ENCODE measurements at regions not wholly inside any gene's neighbourhood (a gene's known extent, or its start where the extent isn't known, plus 50 kb on each side); places are given as distances from the start of the nearest gene placed in this dataset.

- Histone ChIP-seq H3K4me1 (ENCODE audit: control insufficient read depth in 4 of 4, insufficient read depth in 4 of 4, low read length in 3 of 4) (no peaks in the 10 kb centered on the region), H3K4me3 (ENCODE audit: low read depth in 1 of 3, low read length in 3 of 3) (no peak overlapping the region), H3K36me3 (ENCODE audit: control insufficient read depth in 4 of 4, insufficient read depth in 3 of 4, low read depth in 1 of 4, low read length in 3 of 4) (no peaks in the 10 kb centered on the region), H3K27ac (ENCODE audit: low read depth in 1 of 2, low read length in 2 of 2) (no peak overlapping the region), H3K9me3 (ENCODE audit: control insufficient read depth in 4 of 4, low read length in 3 of 4) (no peaks in the 10 kb centered on the region), H3K9ac (ENCODE audit: low read depth in 1 of 2, low read length in 2 of 2) (no peak overlapping the region), H3K27me3 (ENCODE audit: control insufficient read depth in 4 of 4, insufficient read depth in 4 of 4, low read length in 3 of 4) (peaks cover 0 to 2% (median 0%) of the 10 kb centered on the region in 4 donors)
- DNase-seq (ENCODE audit: low spot score) = no peak
- WGBS = 76% methylated on average over 4 of the region's 4 CpGs
- TF ChIP-seq NR2F2 (IDR thresholded peaks at IDR 0.05) (no peak), GABPA (IDR thresholded peaks at IDR 0.05 in 1 of 2, conservative IDR thresholded peaks at IDR 0.05 in 1 of 2) (no peak), TAF1 (conservative IDR thresholded peaks at IDR 0.05) (no peak), HNF4G (IDR thresholded peaks at IDR 0.05) (no peak), ZBTB33 (IDR thresholded peaks at IDR 0.05) (no peak), HNF4A (conservative IDR thresholded peaks at IDR 0.05) (no peak), SP1 (IDR thresholded peaks at IDR 0.05) (no peak)
These were observed 58.6 kb upstream of the DOK5 start for GRCh38 chr20:54416770-54417169.

GRCh38 chr20:54419531-54419930, 55.9 kb upstream of the DOK5 start:
- no peak for DNase-seq (ENCODE audit: low spot score)
- Histone ChIP-seq H3K36me3 (ENCODE audit: control insufficient read depth in 4 of 4, insufficient read depth in 3 of 4, low read depth in 1 of 4, low read length in 3 of 4) (no peaks in the 10 kb centered on the region), H3K4me3 (ENCODE audit: low read depth in 1 of 3, low read length in 3 of 3) (no peak overlapping the region), H3K9ac (ENCODE audit: low read depth in 1 of 2, low read length in 2 of 2) (no peak overlapping the region), H3K9me3 (ENCODE audit: control insufficient read depth in 4 of 4, low read length in 3 of 4) (peaks cover 0 to 8% (median 3%) of the 10 kb centered on the region in 4 donors), H3K4me1 (ENCODE audit: control insufficient read depth in 4 of 4, insufficient read depth in 4 of 4, low read length in 3 of 4) (no peaks in the 10 kb centered on the region), H3K27ac (ENCODE audit: low read depth in 1 of 2, low read length in 2 of 2) (no peak overlapping the region), H3K27me3 (ENCODE audit: control insufficient read depth in 4 of 4, insufficient read depth in 4 of 4, low read length in 3 of 4) (peaks cover 0 to 2% (median 0%) of the 10 kb centered on the region in 4 donors)
- TF ChIP-seq YY1 (IDR thresholded peaks at IDR 0.05) (no peak), ATF3 (IDR thresholded peaks at IDR 0.05) (no peak), FOXA1 (IDR thresholded peaks at IDR 0.05) (no peak), SP1 (IDR thresholded peaks at IDR 0.05) (no peak), HNF4A (conservative IDR thresholded peaks at IDR 0.05) (no peak), TAF1 (conservative IDR thresholded peaks at IDR 0.05) (no peak), ZBTB33 (IDR thresholded peaks at IDR 0.05) (no peak)

Measured in liver (tissue), 7 donors.